Suppressor macrophage treated with lipopolysaccharide for 1 hour (primary cell): ENCODE measurements at regions not wholly inside any gene's neighbourhood (a gene's known extent, or its start where the extent isn't known, plus 50 kb on each side); places are given as distances from the start of the nearest gene placed in this dataset.

Experiments
- DNase-seq, 3 donors: peaks; one replicate each; pipeline ENCODE4 v3.0.0-alpha.2; 2020 to 2022

DNA sequence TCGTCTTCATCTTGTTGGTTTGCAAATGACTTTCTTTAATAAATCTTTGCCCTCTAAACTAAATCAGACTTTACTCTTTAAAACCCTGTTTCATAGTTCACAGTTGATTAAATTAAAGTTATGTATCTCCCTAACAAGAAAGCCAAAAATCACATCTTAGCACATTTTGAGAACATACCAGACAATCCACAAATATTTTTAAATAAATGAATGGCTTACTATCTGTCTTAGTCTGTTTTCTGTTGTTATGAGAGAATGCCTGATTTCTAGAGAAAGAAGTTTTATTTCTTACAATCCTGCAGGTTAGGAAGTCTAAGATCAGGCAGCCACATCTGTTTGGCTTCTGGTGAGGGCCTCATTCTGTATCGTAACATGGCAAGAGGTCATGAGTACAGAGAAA lies 1090.2 kb upstream of the PIK3C3 start:
- no peak for DNase-seq

GRCh38 chr18:40863801-40864200 lies 1091.2 kb upstream of the PIK3C3 start:
- no peak for DNase-seq

GRCh38 chr18:40860189-40860588 lies 1094.8 kb upstream of the PIK3C3 start:
- DNase-seq, result no peak

GRCh38 chr18:40855661-40856060 lies 1099.4 kb upstream of the PIK3C3 start:
- DNase-seq, result no peak

DNA sequence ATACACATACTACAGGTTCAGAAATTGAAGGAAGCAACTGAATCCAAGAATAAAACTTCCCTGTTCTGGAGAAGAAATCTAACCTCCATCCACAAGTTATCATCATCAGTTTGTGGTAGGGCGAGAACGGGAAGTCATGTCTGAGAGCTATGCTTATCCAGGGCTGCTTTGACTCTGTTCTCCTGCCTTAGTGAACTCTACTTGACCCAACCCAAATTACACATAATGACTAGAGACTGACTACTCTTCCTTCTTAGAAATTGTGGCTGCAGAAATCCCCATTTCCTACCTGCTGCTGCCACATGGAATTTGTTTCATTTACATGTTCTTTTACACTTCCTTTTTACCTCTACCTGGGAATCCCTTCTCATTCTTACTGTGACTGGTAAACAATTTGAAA lies 1102.6 kb upstream of the PIK3C3 start:
- DNase-seq, result no peak

- no peak for DNase-seq
These were observed 1104.0 kb upstream of the PIK3C3 start for GRCh38 chr18:40851014-40851429.

- DNase-seq, result no peak
These were observed 1105.1 kb upstream of the PIK3C3 start for GRCh38 chr18:40849886-40850285.

DNA sequence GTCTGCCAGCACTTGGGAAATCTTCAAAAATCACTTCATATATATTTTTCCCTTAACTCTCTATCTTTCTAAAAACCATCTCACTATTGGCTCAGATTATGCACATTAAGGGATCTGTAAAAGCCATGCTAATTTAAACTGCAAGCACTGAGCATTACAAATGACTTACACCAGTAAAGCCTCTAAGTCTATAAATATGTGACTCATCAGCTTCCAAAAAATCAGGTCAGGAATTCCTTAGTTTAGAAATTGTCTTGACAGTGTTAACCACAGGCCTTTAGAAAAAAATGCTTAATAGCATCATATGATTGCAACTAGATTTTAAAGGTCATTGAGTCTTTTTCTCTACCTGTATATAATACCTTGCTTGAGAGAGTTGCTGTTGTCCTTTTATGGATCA lies 1113.6 kb upstream of the PIK3C3 start:
- no peak for DNase-seq

DNA sequence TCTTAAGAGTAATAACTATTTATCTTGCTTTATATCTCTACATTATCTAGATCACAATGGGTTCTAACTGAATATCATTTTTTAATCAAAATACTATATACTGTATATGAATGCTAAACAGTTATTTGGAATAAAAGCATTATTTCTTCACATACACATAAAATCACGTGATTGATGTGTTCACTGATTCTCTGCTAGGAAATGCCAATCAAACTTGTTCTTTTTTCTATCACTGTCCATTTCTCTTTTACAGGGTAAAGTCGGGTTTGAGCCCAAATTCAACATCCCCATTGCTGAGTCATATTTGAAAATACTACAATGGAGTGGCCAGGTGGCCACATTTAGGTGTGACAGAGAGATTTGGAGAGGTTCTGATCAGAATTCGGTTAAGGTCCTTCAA lies 1114.0 kb upstream of the PIK3C3 start:
- DNase-seq, result no peak

DNA sequence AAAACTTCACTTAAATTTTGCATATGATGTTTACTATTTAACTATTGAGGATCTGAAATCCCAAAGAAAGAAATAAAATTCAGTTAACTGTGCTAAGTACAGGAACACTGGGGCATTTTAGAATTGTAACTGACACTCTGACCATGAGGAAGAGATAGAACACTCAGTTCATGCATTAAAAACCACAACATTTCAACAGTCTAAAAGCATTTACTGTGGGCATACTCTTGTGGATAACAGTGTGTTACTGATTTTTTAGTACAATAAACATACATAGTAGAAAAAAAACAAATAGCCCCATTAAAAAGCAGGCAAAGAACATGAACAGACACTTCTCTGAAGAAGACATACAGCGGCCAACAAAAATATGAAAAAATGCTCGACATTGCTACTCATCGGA lies 1122.7 kb upstream of the PIK3C3 start:
- no peak for DNase-seq

DNA sequence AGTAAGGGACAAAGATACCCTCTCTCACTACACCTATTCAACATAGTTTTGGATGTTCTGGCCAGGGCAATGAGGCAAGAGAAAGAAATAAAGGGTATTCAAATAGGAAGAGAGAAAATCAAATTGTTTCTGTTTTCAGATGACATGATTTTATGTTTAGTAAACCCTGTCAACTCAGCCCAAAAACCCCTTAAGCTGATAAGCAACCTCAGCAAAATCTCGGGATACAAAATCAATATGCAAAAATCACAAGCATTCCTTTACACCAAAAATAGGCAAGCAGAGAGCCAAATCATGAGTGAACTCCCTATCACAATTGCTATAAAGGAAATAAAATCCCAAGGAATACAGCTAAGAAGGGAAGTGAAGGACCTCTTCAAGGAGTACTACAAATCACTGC lies 1130.7 kb upstream of the PIK3C3 start:
- DNase-seq, result no peak

- no peak for DNase-seq
These were observed 1133.3 kb upstream of the PIK3C3 start for GRCh38 chr18:40821596-40822243.

- no peak for DNase-seq
These were observed 1142.0 kb upstream of the PIK3C3 start for GRCh38 chr18:40812981-40813515.

DNA sequence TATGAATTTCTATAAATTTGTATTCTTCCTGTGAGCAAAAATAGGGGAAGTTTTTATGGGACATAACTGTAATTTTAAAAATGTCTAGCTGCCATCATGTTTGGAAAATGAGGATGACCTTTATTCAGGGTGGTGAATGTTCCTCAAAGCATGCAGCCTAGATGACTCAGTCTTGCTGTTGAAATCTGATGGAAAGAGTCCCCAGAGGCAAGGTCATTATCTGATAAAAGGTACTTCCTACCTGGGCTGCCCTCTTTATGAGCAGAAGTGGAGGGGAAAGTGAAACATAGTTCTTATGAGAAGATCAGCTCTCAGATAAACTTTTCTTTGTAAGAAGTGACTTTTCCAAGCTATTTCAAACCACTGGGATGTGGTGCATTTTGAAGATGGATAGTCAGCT lies 1144.7 kb upstream of the PIK3C3 start:
- DNase-seq, result no peak

DNA sequence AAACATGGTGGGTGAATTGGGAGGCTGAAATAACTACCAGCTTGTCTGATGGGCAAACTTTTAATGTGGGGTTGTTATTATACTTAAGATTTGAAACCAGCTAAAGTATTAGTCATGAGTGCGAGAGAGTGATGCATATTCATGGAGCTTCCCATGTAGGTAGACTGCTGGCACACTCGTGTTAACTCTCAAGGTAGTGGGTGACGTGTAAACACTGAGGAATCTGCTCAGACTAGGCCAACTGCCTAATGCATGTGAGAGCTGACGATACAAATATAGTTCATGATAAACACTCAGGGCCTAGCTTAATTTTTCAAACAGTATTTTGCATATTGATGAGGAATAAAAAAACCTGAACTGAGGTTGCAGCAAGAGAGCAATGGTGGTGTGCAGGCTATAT lies 1165.7 kb upstream of the PIK3C3 start:
- DNase-seq, result no peak

GRCh38 chr18:40782453-40783130 lies 1172.4 kb upstream of the PIK3C3 start:
- no peak for DNase-seq

GRCh38 chr18:40769786-40770185 lies 1185.2 kb upstream of the PIK3C3 start:
- DNase-seq, result no peak

DNA sequence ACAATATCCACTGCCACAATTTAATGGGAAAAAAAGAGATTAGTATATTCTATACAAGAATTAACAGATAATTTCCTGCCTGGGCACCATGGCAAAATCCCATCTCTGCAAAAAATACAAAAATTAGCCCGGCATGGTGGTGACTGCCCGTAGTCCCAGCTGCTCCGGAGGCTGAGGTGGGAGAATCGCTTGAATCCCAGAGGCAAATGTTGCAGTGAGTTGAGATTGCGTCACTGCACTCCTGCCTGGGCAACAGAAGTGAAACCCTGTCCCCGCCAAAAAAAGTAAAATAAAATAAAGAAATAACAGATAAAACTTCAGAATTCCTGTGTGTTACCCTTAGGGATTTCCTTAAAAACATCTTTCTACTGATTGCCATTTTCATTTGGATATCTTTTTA lies 1194.8 kb upstream of the PIK3C3 start:
- no peak for DNase-seq

GRCh38 chr18:40754477-40754876 lies 1200.6 kb upstream of the PIK3C3 start:
- no peak for DNase-seq

DNA sequence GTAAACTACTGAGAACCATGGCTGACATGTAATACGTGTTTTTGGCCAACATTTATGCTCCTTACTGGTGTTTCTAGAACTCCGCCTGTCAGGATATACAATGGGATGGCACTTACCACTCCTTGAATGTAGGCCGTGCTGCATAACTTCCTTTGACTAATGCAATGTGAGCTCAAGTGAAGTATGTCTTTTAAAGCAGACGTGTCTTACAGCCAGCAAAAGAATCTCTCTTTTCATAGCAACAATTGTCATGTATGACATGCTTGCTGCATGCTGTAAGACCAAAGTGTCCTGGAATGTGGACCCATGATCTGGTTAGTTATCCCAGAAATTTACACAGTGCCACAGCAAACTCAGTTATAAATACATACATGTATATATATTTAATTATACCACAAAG lies 1202.7 kb upstream of the PIK3C3 start:
- DNase-seq, result no peak

DNA sequence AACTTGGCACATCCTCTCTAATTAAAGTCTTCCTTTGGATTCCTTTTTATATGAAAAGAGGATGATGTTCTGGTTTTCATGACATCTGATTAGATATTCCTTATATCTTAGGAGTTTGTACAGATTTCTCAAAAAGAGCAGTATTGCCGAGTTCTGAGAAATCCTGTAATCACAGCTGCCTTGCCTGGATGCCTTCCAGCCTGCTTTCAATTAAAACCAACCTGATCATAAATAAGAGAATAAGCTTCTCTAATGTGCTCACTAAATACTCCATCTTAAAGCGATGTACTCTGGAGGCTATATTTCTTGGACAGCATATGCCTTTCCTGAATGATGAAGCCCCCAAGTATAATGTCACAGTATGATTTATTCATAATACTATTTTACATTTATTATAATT lies 1203.8 kb upstream of the PIK3C3 start:
- DNase-seq, result no peak

GRCh38 chr18:40739029-40739428 lies 1216.0 kb upstream of the PIK3C3 start:
- DNase-seq, result no peak

DNA sequence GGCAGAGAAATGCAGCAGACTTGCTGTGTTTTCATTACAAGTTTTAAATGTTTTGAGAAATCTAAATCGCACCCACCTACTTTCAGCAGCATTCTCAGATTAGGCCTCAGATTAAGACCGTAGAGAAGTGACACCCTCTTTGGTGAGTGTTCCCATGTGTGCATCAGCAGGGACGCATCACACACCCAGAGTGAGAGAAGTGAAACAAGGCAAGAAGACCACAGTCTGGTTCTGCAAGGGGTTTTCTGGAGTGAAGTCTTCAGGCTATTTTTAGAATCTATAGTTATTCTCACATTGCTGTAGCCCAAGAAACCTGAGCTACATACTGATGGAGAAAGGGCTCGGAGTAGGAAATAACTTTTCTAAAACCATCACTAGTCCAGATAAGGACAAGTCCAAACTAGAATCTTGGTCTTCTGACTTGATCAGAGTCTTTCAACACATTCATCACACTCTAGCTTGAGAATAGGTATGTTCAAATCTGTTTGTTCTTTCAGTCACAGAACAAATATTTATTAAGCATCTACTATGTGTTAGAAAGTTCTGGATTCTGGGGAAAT lies 1216.6 kb upstream of the PIK3C3 start:
- DNase-seq, result no peak

DNA sequence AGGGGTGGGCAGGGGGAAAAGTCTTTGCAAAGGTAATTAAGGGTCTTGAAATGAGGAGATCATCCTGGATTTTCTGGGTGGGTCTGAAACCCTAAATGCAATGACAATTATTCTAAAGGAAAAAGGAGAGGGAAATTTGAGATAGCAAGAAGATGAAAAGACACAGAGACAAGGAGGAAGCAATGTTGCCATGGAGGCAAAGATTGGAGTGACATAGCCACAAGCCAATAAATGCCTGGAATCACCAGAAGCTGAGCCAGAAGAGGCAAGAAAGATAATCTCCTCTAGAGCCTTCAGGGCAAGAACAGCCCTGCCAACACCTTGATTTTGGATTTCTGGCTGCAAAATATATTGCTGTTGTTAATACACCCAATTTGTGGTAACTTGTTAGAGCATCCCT lies 1246.3 kb upstream of the PIK3C3 start:
- DNase-seq, result no peak
